ENCODE measurements at regions not wholly inside any gene's neighbourhood (a gene's known extent, or its start where the extent isn't known, plus 50 kb on each side); places are given as distances from the start of the nearest gene placed in this dataset.
"Not testable (repeated sequence)": the region's sequence is repeated elsewhere in the genome, so short reads cannot be mapped to it uniquely, and the experiment has no call there.

GRCh38 chr7:119640861-119641260 is 632.1 kb upstream of the KCND2 start:
- H3K4me3 ChIP-seq (ENCODE audit: low read depth, low read length, poor library complexity, severe bottlenecking) = no peak overlapping the region
- no peaks in the 10 kb centered on the region for H3K4me1 ChIP-seq (ENCODE audit: insufficient read depth, low read length, poor library complexity, severe bottlenecking)
- no peaks in the 10 kb centered on the region for H3K27me3 ChIP-seq (replicated peaks; ENCODE audit: insufficient read depth, low read depth, low read length, poor library complexity)
- no peaks in the 10 kb centered on the region for H3K9me3 ChIP-seq (ENCODE audit: low read depth, low read length, poor library complexity, severe bottlenecking)
- H3K27ac ChIP-seq (ENCODE audit: low read depth, low read length, poor library complexity, severe bottlenecking) = no peak overlapping the region
- TF ChIP-seq CTCF (conservative IDR thresholded peaks at IDR 0.05; ENCODE audit: low read depth, low read length) (no peak), EZH2 (IDR thresholded peaks at IDR 0.05; ENCODE audit: borderline replicate concordance, low read depth, low read length, poor library complexity, severe bottlenecking) (no peak)
- BruUV-seq (replicated peaks) = no TSS peak
- ChIA-PET POLR2A (ENCODE audit: low non-redundant PET) (no interaction called here), CTCF (no interaction called here)
- H3K36me3 ChIP-seq (ENCODE audit: insufficient read depth, low read length, poor library complexity, severe bottlenecking) = no peaks in the 10 kb centered on the region
- no peak for DNase-seq (ENCODE audit: low spot score)
- intact Hi-C loops (cut with micrococcal nuclease; ENCODE audit: unreplicated experiment) = no loop called here

GRCh38 chr7:119643558-119643957 is 629.4 kb upstream of the KCND2 start:
- BruUV-seq (replicated peaks) = no TSS peak
- Histone ChIP-seq H3K36me3 (ENCODE audit: insufficient read depth, low read length, poor library complexity, severe bottlenecking) (no peaks in the 10 kb centered on the region), H3K9me3 (ENCODE audit: low read depth, low read length, poor library complexity, severe bottlenecking) (no peaks in the 10 kb centered on the region), H3K27me3 (replicated peaks; ENCODE audit: insufficient read depth, low read depth, low read length, poor library complexity) (no peaks in the 10 kb centered on the region), H3K4me3 (ENCODE audit: low read depth, low read length, poor library complexity, severe bottlenecking) (no peak overlapping the region), H3K27ac (ENCODE audit: low read depth, low read length, poor library complexity, severe bottlenecking) (no peak overlapping the region), H3K4me1 (ENCODE audit: insufficient read depth, low read length, poor library complexity, severe bottlenecking) (no peaks in the 10 kb centered on the region)
- POLR2A ChIA-PET (ENCODE audit: low non-redundant PET) = no interaction called here
- no peak for DNase-seq (ENCODE audit: low spot score)
- CTCF ChIA-PET = no interaction called here
- intact Hi-C loops (cut with micrococcal nuclease; ENCODE audit: unreplicated experiment) = no loop called here
- no peak for TF ChIP-seq CTCF (conservative IDR thresholded peaks at IDR 0.05; ENCODE audit: low read depth, low read length)
- no peak for TF ChIP-seq EZH2 (IDR thresholded peaks at IDR 0.05; ENCODE audit: borderline replicate concordance, low read depth, low read length, poor library complexity, severe bottlenecking)

- no peaks in the 10 kb centered on the region for H3K36me3 ChIP-seq (ENCODE audit: insufficient read depth, low read length, poor library complexity, severe bottlenecking)
- no TSS peak for BruUV-seq (replicated peaks)
- no peaks in the 10 kb centered on the region for H3K9me3 ChIP-seq (ENCODE audit: low read depth, low read length, poor library complexity, severe bottlenecking)
- no peak for DNase-seq (ENCODE audit: low spot score)
- no peaks in the 10 kb centered on the region for H3K27me3 ChIP-seq (replicated peaks; ENCODE audit: insufficient read depth, low read depth, low read length, poor library complexity)
- no peak overlapping the region for H3K4me3 ChIP-seq (ENCODE audit: low read depth, low read length, poor library complexity, severe bottlenecking)
- no peak overlapping the region for H3K27ac ChIP-seq (ENCODE audit: low read depth, low read length, poor library complexity, severe bottlenecking)
- POLR2A ChIA-PET (ENCODE audit: low non-redundant PET) = no interaction called here
- H3K4me1 ChIP-seq (ENCODE audit: insufficient read depth, low read length, poor library complexity, severe bottlenecking) = no peaks in the 10 kb centered on the region
- CTCF ChIA-PET = no interaction called here
- intact Hi-C loops (cut with micrococcal nuclease; ENCODE audit: unreplicated experiment) = no loop called here
- TF ChIP-seq CTCF (conservative IDR thresholded peaks at IDR 0.05; ENCODE audit: low read depth, low read length) (no peak), EZH2 (IDR thresholded peaks at IDR 0.05; ENCODE audit: borderline replicate concordance, low read depth, low read length, poor library complexity, severe bottlenecking) (no peak)
Measured at GRCh38 chr7:119647286-119647685, 625.7 kb upstream of the KCND2 start.

GRCh38 chr7:119648752-119649151 is 624.2 kb upstream of the KCND2 start:
- POLR2A ChIA-PET (ENCODE audit: low non-redundant PET); CTCF ChIA-PET; H3K4me3 ChIP-seq (ENCODE audit: low read depth, low read length, poor library complexity, severe bottlenecking); DNase-seq (ENCODE audit: low spot score); H3K36me3 ChIP-seq (ENCODE audit: insufficient read depth, low read length, poor library complexity, severe bottlenecking); H3K4me1 ChIP-seq (ENCODE audit: insufficient read depth, low read length, poor library complexity, severe bottlenecking); H3K27me3 ChIP-seq (replicated peaks; ENCODE audit: insufficient read depth, low read depth, low read length, poor library complexity); BruUV-seq (replicated peaks); intact Hi-C loops (cut with micrococcal nuclease; ENCODE audit: unreplicated experiment); H3K9me3 ChIP-seq (ENCODE audit: low read depth, low read length, poor library complexity, severe bottlenecking); H3K27ac ChIP-seq (ENCODE audit: low read depth, low read length, poor library complexity, severe bottlenecking): not testable (repeated sequence)

All from A673 (cell line).